Spleen (tissue), 7 donors: ENCODE measurements at regions not wholly inside any gene's neighbourhood (a gene's known extent, or its start where the extent isn't known, plus 50 kb on each side); places are given as distances from the start of the nearest gene placed in this dataset.

Experiments used
- CTCF ChIP-seq, 11 experiments: fragments of 200-600 bp in 7 of 11; fragments of 450-650 bp in 4 of 11; sonication (generic) in 4 of 11; IDR thresholded peaks in 8 of 11; conservative IDR thresholded peaks in 3 of 11; 1 replicate in 7 of 11; 2 replicates in 4 of 11; pipeline versions ENCODE4 v1.4.0 to v1.8.0; 2016 to 2021; ENCODE audit warnings: antibody characterized with exemption in 11 of 11, inconsistent platforms in 4 of 11, mild to moderate bottlenecking in 1 of 11
- POLR2A ChIP-seq, 3 donors: fragments of 450-650 bp; IDR thresholded peaks; one replicate each; pipeline ENCODE4 v1.5.1; 2017; ENCODE audit warnings: antibody characterized with exemption in 3 of 3, mild to moderate bottlenecking in 1 of 3
- donor health status: DM: no; HTN: no; CAD: no; lungs with moderate emphysema.
- donor health status: DM: no; HTN: no; CAD: no.
- donor health status: DM: no; HTN: no; CAD: no.

- TF ChIP-seq CTCF (IDR thresholded peaks at IDR 0.05 in 8 of 11, conservative IDR thresholded peaks at IDR 0.05 in 3 of 11) = no peak
- no peak for TF ChIP-seq POLR2A (IDR thresholded peaks at IDR 0.05)
Measured at GRCh38 chr5:23877847-23878246, 370.4 kb downstream of the PRDM9 start.
